Upper lobe of left lung (tissue), 6 donors: ENCODE measurements at regions not wholly inside any gene's neighbourhood (a gene's known extent, or its start where the extent isn't known, plus 50 kb on each side); places are given as distances from the start of the nearest gene placed in this dataset.

ENCODE experiments used
- ATAC-seq, 2 donors: fragments of 200-7000 bp; cut with Tn5 transposase; one replicate each; pipeline ENCODE4 v1.9.1; 2022; ENCODE audit warnings: mild to moderate bottlenecking in 2 of 2, moderate library complexity in 2 of 2; ENCODE audit not compliant: low FRiP score in 2 of 2
- DNase-seq, 2 donors: peaks; one replicate each; pipeline ENCODE4 v3.0.0-alpha.2; 2019 to 2020
- H3K27ac ChIP-seq, 4 donors: fragments of 200-600 bp; sonication (generic); one replicate each; pipeline ENCODE4 v1.5.1; 2016 to 2019
- H3K27me3 ChIP-seq, 4 donors: fragments of 200-600 bp; sonication (generic); one replicate each; pipeline ENCODE4 v1.5.1; 2017 to 2019
- H3K36me3 ChIP-seq, 4 donors: fragments of 200-600 bp; sonication (generic); one replicate each; pipeline ENCODE4 v1.5.1; 2016 to 2019
- H3K4me1 ChIP-seq, 4 donors: fragments of 200-600 bp; sonication (generic); one replicate each; pipeline ENCODE4 v1.5.1; 2018 to 2019
- H3K4me3 ChIP-seq, 4 donors: fragments of 200-600 bp; sonication (generic); one replicate each; pipeline ENCODE4 v1.5.1; 2017 to 2019; ENCODE audit warnings: mild to moderate bottlenecking in 2 of 4, moderate library complexity in 1 of 4
- H3K9me3 ChIP-seq, 4 donors: fragments of 200-600 bp; sonication (generic); one replicate each; pipeline ENCODE4 v1.5.1; 2018 to 2019
- CTCF ChIP-seq, 6 experiments: fragments of 450-650 bp in 4 of 6; fragments of 200-600 bp in 2 of 6; sonication (generic) in 2 of 6; IDR thresholded peaks; one replicate each; pipeline ENCODE4 v1.5.1; 2016 to 2019; ENCODE audit warnings: antibody characterized with exemption in 6 of 6
- EP300 ChIP-seq, 4 donors: sonication (generic); formaldehyde crosslinking; IDR thresholded peaks; one replicate each; pipeline ENCODE4 v1.5.1; 2017; ENCODE audit warnings: antibody characterized with exemption in 4 of 4, control low read depth in 2 of 4
- POLR2A ChIP-seq, 4 donors: fragments of 450-650 bp; IDR thresholded peaks; one replicate each; pipeline ENCODE4 v1.5.1; 2016 to 2017; ENCODE audit warnings: antibody characterized with exemption in 4 of 4, mild to moderate bottlenecking in 2 of 4
- POLR2AphosphoS5 ChIP-seq, 2 donors: sonication (generic); formaldehyde crosslinking; IDR thresholded peaks; one replicate each; pipeline ENCODE4 v1.5.1; 2017; ENCODE audit warnings: antibody characterized with exemption in 2 of 2
- WGBS, 2 donors: methylation state at CpG; one replicate each; pipeline ENCODE4 v1.1.5; 2017 to 2018; 5-methylcytosine and 5-hydroxymethylcytosine counted together
- donor health status: DM: no; HTN: no; CAD: no; lungs with moderate emphysema.
- donor health status: DM: no; HTN: yes; CAD: no; lungs with severe emphysema.

GRCh38 chr4:4704267-4704666, 155.2 kb upstream of the MSX1 start:
- H3K27me3 ChIP-seq: no peaks in the 10 kb centered on the region
- WGBS, 2 donors: 43 to 52% methylated on average over 7 of the region's 7 CpGs
- peak in 1 of 2 donors; percentile 28 for DNase-seq

DNA sequence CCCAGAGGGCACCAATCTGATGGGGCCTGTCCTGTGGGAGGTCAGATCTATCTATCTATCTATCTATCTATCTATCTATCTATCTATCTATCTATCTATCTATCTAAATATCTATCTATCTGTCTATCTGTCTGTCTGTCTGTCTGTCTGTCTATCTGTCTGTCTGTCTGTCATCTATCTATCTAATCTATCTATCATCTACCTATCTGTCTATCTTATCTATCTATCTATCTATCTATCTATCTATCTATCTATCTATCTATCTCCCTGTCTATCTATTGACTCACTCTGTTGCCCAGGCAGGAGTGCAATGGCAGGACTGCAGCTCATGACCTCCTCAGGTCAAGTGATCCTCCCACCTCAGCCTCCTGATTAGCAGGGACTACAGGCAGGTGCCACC, 155.7 kb upstream of the STX18 start:
- Histone ChIP-seq H3K9me3 (no peaks in the 10 kb centered on the region), H3K27ac (no peak overlapping the region), H3K4me1 (no peaks in the 10 kb centered on the region), H3K27me3 (no peaks in the 10 kb centered on the region), H3K36me3 (no peaks in the 10 kb centered on the region), H3K4me3 (no peak overlapping the region)
- DNase-seq: no peak
- no peak for TF ChIP-seq CTCF (IDR thresholded peaks at IDR 0.05)
- no peak for TF ChIP-seq POLR2A (IDR thresholded peaks at IDR 0.05)
- TF ChIP-seq POLR2AphosphoS5 (IDR thresholded peaks at IDR 0.05): no peak
- no peak for TF ChIP-seq EP300 (IDR thresholded peaks at IDR 0.05)
- no peak for ATAC-seq

More at GRCh38 chr4:4704267-4704666, 155.2 kb upstream of the MSX1 start:
- ATAC-seq: peak in 1 of 2 donors; percentile 76
- Histone ChIP-seq H3K27ac (no peak overlapping the region), H3K9me3 (no peaks in the 10 kb centered on the region), H3K4me1 (no peaks in the 10 kb centered on the region), H3K36me3 (no peaks in the 10 kb centered on the region), H3K4me3 (no peak overlapping the region)
- no peak for TF ChIP-seq POLR2AphosphoS5 (IDR thresholded peaks at IDR 0.05)
- no peak for TF ChIP-seq EP300 (IDR thresholded peaks at IDR 0.05)
- no peak for TF ChIP-seq POLR2A (IDR thresholded peaks at IDR 0.05)
- TF ChIP-seq CTCF (IDR thresholded peaks at IDR 0.05): no peak

DNA sequence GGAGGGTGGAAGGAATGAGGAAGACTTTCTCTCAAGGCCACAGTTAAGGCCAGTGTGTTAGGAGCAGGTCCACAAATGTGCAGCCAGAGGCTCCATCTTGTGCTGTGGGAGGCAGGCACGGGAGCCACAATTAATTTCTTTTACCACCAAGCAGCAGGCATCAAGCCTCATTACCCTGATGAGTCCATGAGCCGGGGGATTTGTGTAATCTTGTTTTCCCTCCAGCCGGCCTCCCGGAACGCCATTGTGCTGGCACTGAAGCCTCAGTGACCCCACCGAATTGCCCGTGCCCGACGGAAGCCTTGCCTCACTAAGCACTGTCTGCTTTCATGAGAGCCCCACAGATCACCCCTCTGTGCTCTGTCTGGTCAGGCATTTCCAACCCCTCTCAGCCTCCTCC, 154.7 kb upstream of the STX18 start:
- TF ChIP-seq POLR2AphosphoS5 (IDR thresholded peaks at IDR 0.05) (no peak), CTCF (IDR thresholded peaks at IDR 0.05) (no peak), EP300 (IDR thresholded peaks at IDR 0.05) (no peak), POLR2A (IDR thresholded peaks at IDR 0.05) (no peak)
- DNase-seq (no peak), ATAC-seq (no peak)
- Histone ChIP-seq H3K27ac (no peak overlapping the region), H3K36me3 (no peaks in the 10 kb centered on the region), H3K9me3 (no peaks in the 10 kb centered on the region), H3K27me3 (no peaks in the 10 kb centered on the region), H3K4me3 (no peak overlapping the region), H3K4me1 (no peaks in the 10 kb centered on the region)
- WGBS, 2 donors: 89 to 93% methylated on average over 9 of the region's 9 CpGs

DNA sequence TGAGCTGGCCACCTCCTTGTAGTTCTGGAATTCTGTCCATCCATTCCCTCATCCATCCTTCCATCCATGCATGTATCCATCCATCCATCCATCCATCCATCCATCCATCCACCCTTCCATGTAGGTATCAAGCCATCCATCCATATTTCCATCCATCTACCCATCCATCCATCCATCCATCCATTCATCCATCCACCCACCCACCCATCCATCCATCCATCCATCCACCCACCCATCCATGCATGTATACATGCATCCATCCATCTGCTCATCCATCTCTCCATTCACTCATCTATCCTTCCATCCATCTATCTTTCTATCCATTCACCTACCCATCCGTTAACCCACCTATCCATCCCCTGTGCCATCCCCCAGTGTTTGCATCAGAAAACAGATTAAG, 153.6 kb upstream of the STX18 start:
- Histone ChIP-seq H3K36me3 (no peaks in the 10 kb centered on the region), H3K4me3 (no peak overlapping the region), H3K9me3 (no peaks in the 10 kb centered on the region), H3K4me1 (no peaks in the 10 kb centered on the region), H3K27me3 (no peaks in the 10 kb centered on the region), H3K27ac (no peak overlapping the region)
- no peak for TF ChIP-seq CTCF (IDR thresholded peaks at IDR 0.05)
- no peak for TF ChIP-seq POLR2A (IDR thresholded peaks at IDR 0.05)
- TF ChIP-seq EP300 (IDR thresholded peaks at IDR 0.05): no peak
- TF ChIP-seq POLR2AphosphoS5 (IDR thresholded peaks at IDR 0.05): no peak
- ATAC-seq (no peak), DNase-seq (no peak)
- 93 to 94% methylated on average over 1 of the region's 1 CpG for WGBS, 2 donors

DNA sequence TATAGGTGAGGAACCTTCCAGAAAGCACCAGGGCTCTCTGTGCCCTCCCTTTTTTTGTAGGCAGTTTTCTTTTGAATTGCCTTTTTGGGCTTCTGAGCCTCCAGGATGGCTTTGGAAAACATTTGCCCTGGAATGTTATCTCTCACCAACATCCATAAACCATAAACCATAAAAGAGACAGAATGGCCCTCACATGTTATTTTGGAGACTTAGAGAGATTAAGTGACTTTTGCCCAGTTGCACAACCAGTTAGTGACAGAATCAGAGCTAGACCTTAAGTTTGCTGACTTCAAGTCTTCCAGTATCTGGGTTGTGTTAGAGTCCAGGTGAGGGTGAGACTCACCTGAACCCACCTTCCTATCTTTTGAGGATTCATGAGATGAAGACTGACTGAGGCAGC, 153.0 kb upstream of the STX18 start:
- no peaks in the 10 kb centered on the region for H3K36me3 ChIP-seq
- DNase-seq: no peak
- H3K27ac ChIP-seq: no peak overlapping the region
- no peaks in the 10 kb centered on the region for H3K4me1 ChIP-seq
- no peak for ATAC-seq
- no peaks in the 10 kb centered on the region for H3K9me3 ChIP-seq
- no peaks in the 10 kb centered on the region for H3K27me3 ChIP-seq
- no peak overlapping the region for H3K4me3 ChIP-seq
- TF ChIP-seq CTCF (IDR thresholded peaks at IDR 0.05) (no peak), POLR2A (IDR thresholded peaks at IDR 0.05) (no peak), EP300 (IDR thresholded peaks at IDR 0.05) (no peak), POLR2AphosphoS5 (IDR thresholded peaks at IDR 0.05) (no peak)
